ENCODE measurements at regions not wholly inside any gene's neighbourhood (a gene's known extent, or its start where the extent isn't known, plus 50 kb on each side); places are given as distances from the start of the nearest gene placed in this dataset.

DNA sequence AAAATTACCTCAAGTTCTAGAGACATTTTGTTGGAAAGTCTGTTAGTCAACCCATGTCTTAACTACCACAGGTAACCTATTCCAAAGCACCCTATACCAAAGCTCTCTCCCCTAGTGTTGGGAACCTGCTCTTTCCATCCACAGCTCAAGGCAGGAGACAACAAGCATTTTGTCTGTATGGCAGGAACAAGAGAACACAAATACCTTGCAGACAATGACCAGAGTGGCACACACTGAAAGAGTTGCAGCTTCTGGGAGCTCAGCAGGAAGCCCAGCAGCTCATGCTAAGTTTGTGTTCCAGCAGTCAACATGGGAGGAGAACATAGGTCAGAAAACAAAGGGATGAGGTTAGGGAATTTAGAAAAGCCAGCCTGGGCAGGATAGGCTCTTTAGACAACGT lies 300.8 kb downstream of the HHIPL2 start:
- Histone ChIP-seq H3K27ac (no peak overlapping the region), H3K4me3 (no peak overlapping the region)
- no peak for DNase-seq (ENCODE audit: low spot score)
- TF ChIP-seq, protein P1, sequence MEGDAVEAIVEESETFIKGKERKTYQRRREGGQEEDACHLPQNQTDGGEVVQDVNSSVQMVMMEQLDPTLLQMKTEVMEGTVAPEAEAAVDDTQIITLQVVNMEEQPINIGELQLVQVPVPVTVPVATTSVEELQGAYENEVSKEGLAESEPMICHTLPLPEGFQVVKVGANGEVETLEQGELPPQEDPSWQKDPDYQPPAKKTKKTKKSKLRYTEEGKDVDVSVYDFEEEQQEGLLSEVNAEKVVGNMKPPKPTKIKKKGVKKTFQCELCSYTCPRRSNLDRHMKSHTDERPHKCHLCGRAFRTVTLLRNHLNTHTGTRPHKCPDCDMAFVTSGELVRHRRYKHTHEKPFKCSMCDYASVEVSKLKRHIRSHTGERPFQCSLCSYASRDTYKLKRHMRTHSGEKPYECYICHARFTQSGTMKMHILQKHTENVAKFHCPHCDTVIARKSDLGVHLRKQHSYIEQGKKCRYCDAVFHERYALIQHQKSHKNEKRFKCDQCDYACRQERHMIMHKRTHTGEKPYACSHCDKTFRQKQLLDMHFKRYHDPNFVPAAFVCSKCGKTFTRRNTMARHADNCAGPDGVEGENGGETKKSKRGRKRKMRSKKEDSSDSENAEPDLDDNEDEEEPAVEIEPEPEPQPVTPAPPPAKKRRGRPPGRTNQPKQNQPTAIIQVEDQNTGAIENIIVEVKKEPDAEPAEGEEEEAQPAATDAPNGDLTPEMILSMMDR (IDR thresholded peaks at IDR 0.05): no peak

- no peak for DNase-seq (ENCODE audit: low spot score)
- Histone ChIP-seq H3K27ac (no peak overlapping the region), H3K4me3 (no peak overlapping the region)
- TF ChIP-seq, protein P1 (IDR thresholded peaks at IDR 0.05): no peak
Observed at GRCh38 chr1:222243902-222244301, 304.0 kb downstream of the HHIPL2 start.

- no peak for DNase-seq (ENCODE audit: low spot score)
- TF ChIP-seq, protein P1 (IDR thresholded peaks at IDR 0.05): no peak
- Histone ChIP-seq H3K27ac (no peak overlapping the region), H3K4me3 (no peak overlapping the region)
Observed at GRCh38 chr1:222242492-222242891, 305.4 kb downstream of the HHIPL2 start.

GRCh38 chr1:222241410-222241809 lies 306.5 kb downstream of the HHIPL2 start:
- Histone ChIP-seq H3K27ac (no peak overlapping the region), H3K4me3 (no peak overlapping the region)
- DNase-seq (ENCODE audit: low spot score): no peak
- TF ChIP-seq, protein P1 (IDR thresholded peaks at IDR 0.05): no peak

DNA sequence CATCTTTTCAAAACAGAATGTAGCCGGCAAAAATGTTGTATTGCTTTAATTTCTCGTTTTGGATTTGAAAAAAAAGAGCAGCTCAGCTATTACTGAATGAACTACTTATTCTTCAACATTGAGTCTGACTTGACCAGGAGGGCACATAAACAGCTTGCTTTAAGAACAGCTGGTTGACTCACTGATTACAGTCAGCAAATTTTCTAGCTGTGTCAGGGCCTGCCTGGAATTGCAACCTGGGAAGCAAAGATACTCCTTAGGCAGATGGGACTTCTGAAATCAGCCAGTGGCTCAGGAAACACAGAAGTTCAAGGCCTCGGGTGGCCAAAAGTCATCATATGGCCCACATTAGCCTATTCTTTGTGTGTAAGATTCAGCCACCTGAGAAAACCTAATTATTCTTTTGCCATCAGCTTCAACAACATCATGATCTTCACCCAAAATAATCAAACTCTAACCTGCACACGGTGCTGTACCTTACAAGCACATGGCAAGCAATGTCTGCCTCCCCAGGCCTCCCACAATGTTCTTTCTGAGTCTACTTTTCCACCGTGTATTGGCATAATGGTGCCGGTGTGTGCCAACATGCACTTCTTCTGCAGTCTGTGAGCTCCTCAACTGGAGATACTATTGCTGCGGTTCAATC lies 307.2 kb downstream of the HHIPL2 start:
- H3K4me3 ChIP-seq: no peak overlapping the region
- DNase-seq (ENCODE audit: low spot score): no peak
- TF ChIP-seq, protein P1 (IDR thresholded peaks at IDR 0.05): no peak
- H3K27ac ChIP-seq: no peak overlapping the region

DNA sequence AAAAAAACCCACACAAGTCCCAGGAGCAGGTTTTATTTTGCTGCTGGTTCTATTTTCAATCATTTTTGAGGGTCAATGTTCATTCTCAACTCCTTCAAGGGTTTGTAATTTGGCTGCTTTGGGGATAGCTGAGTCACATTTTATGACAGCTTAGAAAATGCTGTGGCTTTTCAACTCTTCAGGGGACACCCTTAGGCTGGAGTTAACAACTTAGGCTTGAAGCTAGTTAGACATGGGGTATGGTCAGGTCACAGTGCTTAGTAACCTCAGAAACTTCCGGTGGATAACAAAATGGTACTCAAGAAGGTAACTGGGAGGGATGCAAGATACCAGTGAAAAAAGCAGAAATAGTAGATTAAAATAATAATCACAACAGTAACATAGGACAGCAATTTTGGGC lies 308.8 kb downstream of the HHIPL2 start:
- no peak for DNase-seq (ENCODE audit: low spot score)
- Histone ChIP-seq H3K27ac (no peak overlapping the region), H3K4me3 (no peak overlapping the region)
- TF ChIP-seq, protein P1 (IDR thresholded peaks at IDR 0.05): no peak

- no peak overlapping the region for H3K27ac ChIP-seq
- TF ChIP-seq, protein P1 (IDR thresholded peaks at IDR 0.05): no peak
- no peak for DNase-seq (ENCODE audit: low spot score)
- no peak overlapping the region for H3K4me3 ChIP-seq
Observed at GRCh38 chr1:222234351-222234750, 313.6 kb downstream of the HHIPL2 start.

Data from coronary artery (tissue), 2 donors.